Right lobe of liver (tissue), 4 donors: ENCODE measurements at regions not wholly inside any gene's neighbourhood (a gene's known extent, or its start where the extent isn't known, plus 50 kb on each side); places are given as distances from the start of the nearest gene placed in this dataset.

Source experiments
- CTCF ChIP-seq, 4 donors: fragments of 200-600 bp in 3 of 4; fragments of 450-650 bp in 1 of 4; IDR thresholded peaks; one replicate each; pipeline versions ENCODE4 v1.5.1 to v1.8.0; 2016 to 2022; ENCODE audit warnings: antibody characterized with exemption in 4 of 4, mild to moderate bottlenecking in 2 of 4
- POLR2A ChIP-seq: fragments of 450-650 bp; IDR thresholded peaks from one replicate; pipeline ENCODE4 v1.6.1; 2017; ENCODE audit warnings: antibody characterized with exemption, mild to moderate bottlenecking
- donor health status: DM: no; HTN: no; CAD: no.
- donor health status: DM: no; HTN: no; CAD: no.
- donor health status: DM: no; HTN: yes; CAD: no.

- TF ChIP-seq CTCF (IDR thresholded peaks at IDR 0.05) (no peak), POLR2A (no peak)
These were observed 633.6 kb downstream of the ZNF385D start for GRCh38 chr3:21117370-21117769.
